PFSK-1 (cell line): ENCODE measurements at regions not wholly inside any gene's neighbourhood (a gene's known extent, or its start where the extent isn't known, plus 50 kb on each side); places are given as distances from the start of the nearest gene placed in this dataset.

Experiments used
- SIN3A ChIP-seq: IDR thresholded peaks from 2 replicates; pipeline ENCODE4 v1.6.1; 2012; ENCODE audit warnings: mild to moderate bottlenecking, low read length, moderate library complexity, borderline replicate concordance; ENCODE audit not compliant: insufficient read depth
- TAF1 ChIP-seq: IDR thresholded peaks from 2 replicates; pipeline ENCODE4 v1.6.1; 2012; ENCODE audit warnings: low read length, control low read depth, borderline replicate concordance; ENCODE audit not compliant: insufficient read depth

DNA sequence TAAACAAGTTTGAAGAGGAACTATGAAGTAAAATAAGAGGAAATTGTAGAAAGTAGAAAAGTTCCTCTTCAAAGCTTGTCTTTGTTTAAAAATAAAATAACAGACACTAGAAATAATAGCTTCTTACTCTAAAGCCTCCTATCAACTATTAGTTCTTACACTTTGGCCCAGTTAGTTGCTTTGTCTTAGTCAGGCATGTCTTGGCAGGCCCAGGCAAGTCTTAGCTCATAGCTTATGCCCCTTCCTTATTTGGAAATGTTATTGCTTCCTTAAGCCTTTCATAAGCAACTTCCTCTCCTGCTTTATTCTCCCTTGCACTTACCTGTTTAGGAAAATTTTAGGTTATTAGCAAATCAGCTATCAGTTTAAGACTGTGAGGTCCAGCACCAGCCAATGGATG, 950.6 kb upstream of the LRATD1 start:
- TF ChIP-seq TAF1: no peak
- TF ChIP-seq SIN3A: no peak
